ENCODE measurements at regions not wholly inside any gene's neighbourhood (a gene's known extent, or its start where the extent isn't known, plus 50 kb on each side); places are given as distances from the start of the nearest gene placed in this dataset.
A peak's percentile ranks its signal among the peaks of the same experiment; 100 is the strongest.

- ATAC-seq: no peak
These were observed 90.6 kb upstream of the TAF1B start for GRCh38 chr2:9752441-9753275.

DNA sequence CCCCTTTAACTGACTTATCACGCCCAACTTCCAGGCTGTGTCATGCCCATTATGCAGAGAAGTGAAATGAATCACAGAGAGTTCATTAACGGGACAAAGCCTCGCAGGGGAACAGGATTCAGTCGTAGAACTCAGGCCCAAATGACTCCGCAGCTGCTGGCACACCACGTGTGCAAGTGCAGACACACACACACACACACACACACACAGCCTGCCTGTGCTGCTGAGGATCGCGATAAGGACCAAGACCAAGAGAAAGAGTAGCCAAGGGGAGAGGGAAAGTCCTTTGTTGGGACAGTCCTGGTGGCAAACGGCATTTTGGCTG is 90.0 kb upstream of the TAF1B start:
- ATAC-seq (peak; percentile 61), DNase-seq (ENCODE audit: missing footprints) (peak; percentile 73)
- intact Hi-C loops (cut with DNase I): no loop called here

More at GRCh38 chr2:9752441-9753275, 90.6 kb upstream of the TAF1B start:
- intact Hi-C loops (cut with DNase I): no loop called here
- DNase-seq (ENCODE audit: missing footprints): no peak

- no peak for ATAC-seq
- intact Hi-C loops (cut with DNase I): no loop called here
- DNase-seq (ENCODE audit: missing footprints): no peak
These were observed 89.4 kb upstream of the TAF1B start for GRCh38 chr2:9753665-9754531.

- DNase-seq (ENCODE audit: missing footprints) (no peak), ATAC-seq (no peak)
- intact Hi-C loops (cut with DNase I): no loop called here
These were observed 88.8 kb upstream of the TAF1B start for GRCh38 chr2:9754532-9754887.

DNA sequence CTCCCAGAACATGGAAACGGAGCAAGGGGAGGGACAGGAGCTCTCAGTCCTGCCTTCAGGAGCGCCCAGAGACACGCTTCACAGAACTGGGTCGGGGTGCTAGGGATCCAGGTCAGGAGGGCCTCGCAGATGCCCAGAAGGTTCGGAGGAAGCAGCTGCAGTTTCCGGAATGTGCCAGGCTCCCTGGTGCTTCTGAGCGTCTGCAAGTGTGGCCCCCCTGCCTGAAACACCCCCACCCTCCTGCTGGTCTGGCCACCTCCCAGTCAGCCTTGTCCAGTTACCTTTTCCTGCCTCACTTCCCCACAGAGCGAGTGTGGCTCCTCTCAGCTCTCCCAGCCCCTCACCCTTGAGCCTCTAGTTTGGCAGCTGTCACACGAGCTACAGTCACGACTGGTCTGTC is 88.3 kb upstream of the TAF1B start:
- DNase-seq (ENCODE audit: missing footprints) (no peak), ATAC-seq (no peak)
- intact Hi-C loops (cut with DNase I): no loop called here

DNA sequence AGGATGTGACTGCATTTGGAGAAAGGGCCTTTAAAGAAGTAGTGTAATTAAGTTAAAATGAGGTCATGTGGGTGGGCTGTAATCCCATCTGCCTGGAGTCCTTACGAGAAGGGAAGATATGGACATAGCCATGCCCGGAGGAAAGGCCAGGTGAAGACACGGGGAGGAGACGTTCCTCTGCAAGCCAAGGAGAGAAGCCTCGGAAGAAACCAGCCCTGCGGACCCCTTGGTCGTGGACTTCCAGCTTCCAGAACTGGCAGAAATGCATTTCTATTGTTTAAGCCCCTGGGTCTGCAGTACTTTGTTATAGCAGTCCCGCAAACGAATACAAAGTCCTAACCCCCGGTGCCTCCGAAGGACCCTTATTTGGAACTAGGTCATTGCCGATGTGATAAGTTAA is 87.6 kb upstream of the TAF1B start:
- DNase-seq (ENCODE audit: missing footprints) (no peak), ATAC-seq (no peak)
- intact Hi-C loops (cut with DNase I): no loop called here

GRCh38 chr2:9756692-9757250 is 86.5 kb upstream of the TAF1B start:
- intact Hi-C loops (cut with DNase I): no loop called here
- DNase-seq (ENCODE audit: missing footprints): no peak
- no peak for ATAC-seq

GRCh38 chr2:9757501-9758264 is 85.6 kb upstream of the TAF1B start:
- peak; percentile 60 for ATAC-seq
- DNase-seq (ENCODE audit: missing footprints): no peak
- intact Hi-C loops (cut with DNase I): no loop called here

DNA sequence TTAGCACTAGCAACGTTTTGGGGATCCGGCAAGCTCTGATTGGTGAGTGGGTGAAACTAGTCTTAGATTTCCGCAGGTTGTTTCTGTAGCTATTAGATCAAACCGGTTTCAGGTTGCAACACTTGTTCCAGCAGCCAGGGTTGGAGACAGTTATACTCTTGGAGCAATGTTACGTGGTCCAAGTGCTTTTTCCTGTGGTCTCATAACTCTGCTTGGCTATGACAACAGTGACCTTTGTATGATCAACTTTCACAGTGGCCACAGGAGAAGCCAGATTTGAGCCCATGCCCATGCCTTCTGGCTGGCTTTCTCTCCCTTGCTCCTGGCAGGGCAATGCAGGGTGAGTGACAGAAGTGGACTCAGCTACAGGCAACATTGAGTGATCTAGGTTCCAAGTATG is 84.5 kb upstream of the TAF1B start:
- DNase-seq (ENCODE audit: missing footprints) (no peak), ATAC-seq (no peak)
- intact Hi-C loops (cut with DNase I): no loop called here

GRCh38 chr2:9760069-9760901 is 83.0 kb upstream of the TAF1B start:
- ATAC-seq: no peak
- intact Hi-C loops (cut with DNase I): loop anchor here (5.0 to 10.0 kb wide), 2 partner anchors 128 to 285 kb away; partner anchors contain the start of genes IAH1 and YWHAQ
- DNase-seq (ENCODE audit: missing footprints): no peak

DNA sequence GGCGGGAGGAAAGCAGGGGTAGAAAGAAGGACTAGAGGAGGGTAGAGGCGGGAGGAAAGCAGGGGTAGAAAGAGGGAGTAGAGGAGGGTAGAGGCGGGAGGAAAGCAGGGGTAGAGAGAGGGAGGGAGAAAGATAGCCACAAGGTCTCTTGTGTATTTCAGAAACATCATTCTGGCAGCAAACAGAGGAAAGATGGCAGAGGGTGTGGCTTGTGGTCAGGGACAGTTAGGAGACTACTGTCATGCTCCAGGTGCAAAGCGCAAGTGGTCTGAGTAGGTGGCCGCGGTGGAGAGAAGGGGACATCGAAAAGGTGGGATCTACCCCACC is 82.4 kb upstream of the TAF1B start:
- ATAC-seq (no peak), DNase-seq (ENCODE audit: missing footprints) (no peak)
- intact Hi-C loops (cut with DNase I): loop anchor here (5.0 to 10.0 kb wide), 2 partner anchors 129 to 286 kb away; partner anchors contain the start of genes IAH1 and YWHAQ

DNA sequence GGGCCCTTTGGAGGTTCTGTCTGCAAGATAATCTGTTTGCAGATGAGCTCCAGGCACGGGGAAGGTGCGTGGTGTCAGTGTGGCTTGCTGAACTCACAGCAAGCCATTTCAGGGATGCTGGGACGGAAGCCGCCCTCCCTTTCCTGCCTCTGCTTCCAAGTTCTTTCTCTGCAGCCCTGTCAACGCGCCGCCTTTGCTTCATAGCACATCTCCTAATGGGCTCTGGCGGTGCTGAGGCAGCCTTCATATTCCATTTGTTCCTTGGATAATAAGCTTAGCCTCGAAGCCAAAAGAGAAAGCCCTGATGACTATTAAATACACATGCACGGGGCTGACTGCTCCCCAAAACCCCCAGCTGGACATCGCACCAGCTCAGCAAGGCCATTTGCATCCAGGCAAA is 81.7 kb upstream of the TAF1B start:
- DNase-seq (ENCODE audit: missing footprints): no peak
- ATAC-seq: peak; percentile 35
- intact Hi-C loops (cut with DNase I): loop anchor here (5.0 to 10.0 kb wide), 2 partner anchors 129 to 287 kb away; partner anchors contain the start of genes IAH1 and YWHAQ

- ATAC-seq (no peak), DNase-seq (ENCODE audit: missing footprints) (no peak)
- intact Hi-C loops (cut with DNase I): loop anchor here (5.0 to 10.0 kb wide), 2 partner anchors 130 to 287 kb away; partner anchors contain the start of genes IAH1 and YWHAQ
These were observed 81.1 kb upstream of the TAF1B start for GRCh38 chr2:9762164-9762563.

DNA sequence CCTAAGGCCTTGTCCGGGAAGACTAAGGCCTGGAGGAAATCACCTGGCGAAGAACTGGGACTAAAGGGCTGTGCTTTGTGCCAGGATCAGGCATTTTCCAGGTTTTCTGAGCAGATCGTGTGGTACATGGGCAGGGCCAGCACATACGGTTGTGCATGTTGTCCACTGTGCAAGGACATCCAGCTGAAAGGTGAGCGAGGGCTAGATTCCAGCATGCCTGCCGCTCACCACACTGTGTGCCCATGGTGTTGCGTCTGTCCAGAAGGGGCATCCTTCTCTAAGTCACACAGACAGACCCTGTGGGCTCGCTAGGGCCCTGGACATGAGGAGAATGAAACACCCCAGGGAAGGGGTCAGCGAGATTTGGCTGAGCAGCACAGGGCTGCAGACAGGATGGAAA is 80.3 kb upstream of the TAF1B start:
- DNase-seq (ENCODE audit: missing footprints): no peak
- intact Hi-C loops (cut with DNase I): loop anchor here (5.0 to 10.0 kb wide), 2 partner anchors 131 to 288 kb away; partner anchors contain the start of genes IAH1 and YWHAQ
- ATAC-seq: no peak

DNA sequence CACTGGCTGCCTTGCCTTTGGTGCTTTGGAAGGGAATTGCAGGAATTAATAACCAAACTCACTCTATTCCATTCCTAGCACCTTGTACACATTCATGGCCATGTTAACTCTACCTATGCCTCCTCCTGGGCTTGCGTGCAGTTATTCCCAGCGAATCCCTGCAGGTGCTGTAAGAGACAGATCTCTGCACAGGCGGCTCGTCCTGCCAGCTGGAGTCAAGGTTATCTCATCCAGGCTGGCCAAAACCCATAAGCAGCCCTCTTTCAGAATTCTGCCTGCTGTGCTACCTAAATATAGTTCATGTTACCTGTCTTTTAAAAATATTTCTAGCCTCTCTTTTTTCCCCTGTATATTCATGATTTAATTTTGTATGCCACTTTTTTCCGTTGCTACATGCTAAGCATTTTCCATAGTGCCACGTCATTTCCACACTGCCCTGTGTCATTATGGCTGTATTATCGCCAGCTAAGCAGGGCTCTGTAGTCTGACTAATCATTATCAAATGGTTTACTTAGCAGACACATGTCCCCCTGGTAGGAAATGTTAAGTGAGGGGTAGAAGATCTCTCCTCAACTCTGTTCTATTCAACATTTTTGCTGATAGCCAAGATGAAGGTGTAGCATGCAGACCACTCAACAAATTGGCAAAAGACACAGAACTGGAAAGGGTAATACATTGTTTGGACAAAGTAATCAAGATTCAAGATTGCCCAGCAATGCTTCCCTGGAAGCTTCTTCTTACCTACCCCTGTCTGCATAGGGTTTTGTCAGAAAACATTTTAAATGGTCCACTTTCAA is 79.7 kb upstream of the TAF1B start:
- intact Hi-C loops (cut with DNase I): loop anchor here (5.0 to 10.0 kb wide), 2 partner anchors 131 to 289 kb away; partner anchors contain the start of genes IAH1 and YWHAQ
- ATAC-seq (peak; percentile 32), DNase-seq (ENCODE audit: missing footprints) (no peak)

GRCh38 chr2:9764153-9764778 is 79.0 kb upstream of the TAF1B start:
- no peak for DNase-seq (ENCODE audit: missing footprints)
- no peak for ATAC-seq
- intact Hi-C loops (cut with DNase I): loop anchor here (5.0 to 10.0 kb wide), 2 partner anchors 132 to 289 kb away; partner anchors contain the start of genes IAH1 and YWHAQ

Measured in Right ventricle myocardium inferior (tissue), 1 donor.